ENCODE measurements at regions not wholly inside any gene's neighbourhood (a gene's known extent, or its start where the extent isn't known, plus 50 kb on each side); places are given as distances from the start of the nearest gene placed in this dataset.

DNA sequence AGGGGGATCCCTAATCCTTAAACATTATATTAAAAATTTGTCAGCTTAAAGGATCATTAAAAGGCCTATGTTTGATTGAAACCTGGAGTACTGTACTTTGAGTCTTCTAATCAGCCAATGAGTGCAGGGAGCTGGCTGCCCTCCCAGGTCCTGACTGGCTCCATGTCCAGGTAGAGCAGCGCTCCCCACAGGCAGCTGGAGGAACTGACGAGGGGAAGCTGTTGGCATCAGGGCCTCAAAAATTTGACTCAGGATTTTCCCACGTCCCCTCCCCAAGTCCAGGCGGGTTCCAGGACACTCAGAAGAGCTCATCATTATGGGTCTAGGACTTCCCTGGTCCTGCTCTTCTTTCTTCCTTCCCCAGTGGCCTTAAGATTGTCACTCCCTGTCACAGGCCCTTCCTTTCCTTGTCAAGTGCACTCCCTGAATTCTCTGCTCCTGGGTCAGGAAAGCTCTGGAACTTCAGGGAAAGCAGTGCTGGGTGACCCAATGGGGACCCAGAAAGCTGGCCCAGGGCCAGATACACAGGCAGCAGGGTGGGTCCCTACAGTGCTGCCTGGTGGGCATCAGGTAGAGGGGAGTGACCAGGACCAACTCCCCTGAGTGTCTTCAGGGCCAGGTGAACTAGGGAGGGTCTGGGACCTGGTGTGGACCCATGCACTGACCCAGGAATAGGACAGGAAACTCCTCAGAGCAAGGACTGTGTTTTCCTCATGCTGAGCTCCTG is 65.5 kb downstream of the GGTLC2 start:
- Histone ChIP-seq H3F3A (ENCODE audit: insufficient read depth, low read length, poor library complexity, severe bottlenecking) (no peaks in the 10 kb centered on the region), H3K9me3 (ENCODE audit: low read length) (no peaks in the 10 kb centered on the region), H3K9me2 (ENCODE audit: insufficient read depth, low read length) (no peaks in the 10 kb centered on the region), H3K79me2 (replicated peaks; ENCODE audit: insufficient read depth, low read length) (no peaks in the 10 kb centered on the region), H3K9ac (ENCODE audit: low read length) (no peak overlapping the region), H3K4me3 (ENCODE audit: low read length) (no peak overlapping the region), H3K4me2 (ENCODE audit: low read length) (no peak overlapping the region), H3K36me3 (ENCODE audit: insufficient read depth, low read length) (no peaks in the 10 kb centered on the region), H4K20me1 (ENCODE audit: insufficient read depth) (no peaks in the 10 kb centered on the region), H2AFZ (ENCODE audit: low read depth, low read length) (no peak overlapping the region), H3K27ac (ENCODE audit: low read length) (no peak overlapping the region), H3K27me3 (ENCODE audit: insufficient read depth, low read depth, low read length) (no peaks in the 10 kb centered on the region)
- TF ChIP-seq MXI1 (conservative IDR thresholded peaks at IDR 0.05; ENCODE audit: poor library complexity, severe bottlenecking): no peak
- TF ChIP-seq EZH2 (IDR thresholded peaks at IDR 0.05; ENCODE audit: borderline replicate concordance, insufficient read depth, low read length, poor library complexity, severe bottlenecking): no peak
- TF ChIP-seq EP300 (conservative IDR thresholded peaks at IDR 0.05; ENCODE audit: poor library complexity, severe bottlenecking): no peak
- no peak for TF ChIP-seq TAF1 (IDR thresholded peaks at IDR 0.05; ENCODE audit: low read depth)
- no peak for TF ChIP-seq SMC3 (conservative IDR thresholded peaks at IDR 0.05; ENCODE audit: poor library complexity)
- TF ChIP-seq CTCF (IDR thresholded peaks at IDR 0.05; ENCODE audit: poor library complexity, severe bottlenecking): no peak
- no peak for TF ChIP-seq REST (IDR thresholded peaks at IDR 0.05; ENCODE audit: borderline replicate concordance)
- TF ChIP-seq POLR2AphosphoS5 (IDR thresholded peaks at IDR 0.05): no peak
- TF ChIP-seq RAD21 (conservative IDR thresholded peaks at IDR 0.05): no peak

- H3K9me2 ChIP-seq (ENCODE audit: insufficient read depth, low read length): no peaks in the 10 kb centered on the region
Observed at GRCh38 chr22:22710719-22711531, 66.5 kb downstream of the GGTLC2 start.

More at GRCh38 chr22:22710719-22711531, 66.5 kb downstream of the GGTLC2 start:
- no peak overlapping the region for H3K4me3 ChIP-seq (ENCODE audit: low read length)
- H3K9me3 ChIP-seq (ENCODE audit: low read length): no peaks in the 10 kb centered on the region
- no peaks in the 10 kb centered on the region for H3F3A ChIP-seq (ENCODE audit: insufficient read depth, low read length, poor library complexity, severe bottlenecking)
- no peaks in the 10 kb centered on the region for H3K36me3 ChIP-seq (ENCODE audit: insufficient read depth, low read length)
- H3K27ac ChIP-seq (ENCODE audit: low read length): no peak overlapping the region
- no peak overlapping the region for H2AFZ ChIP-seq (ENCODE audit: low read depth, low read length)
- H3K27me3 ChIP-seq (ENCODE audit: insufficient read depth, low read depth, low read length): no peaks in the 10 kb centered on the region
- no peaks in the 10 kb centered on the region for H4K20me1 ChIP-seq (ENCODE audit: insufficient read depth)
- no peaks in the 10 kb centered on the region for H3K79me2 ChIP-seq (replicated peaks; ENCODE audit: insufficient read depth, low read length)
- H3K9ac ChIP-seq (ENCODE audit: low read length): no peak overlapping the region
- no peak overlapping the region for H3K4me2 ChIP-seq (ENCODE audit: low read length)
- TF ChIP-seq RAD21 (conservative IDR thresholded peaks at IDR 0.05): no peak

Measured in neural cell (in vitro differentiated cells).